ENCODE measurements at regions not wholly inside any gene's neighbourhood (a gene's known extent, or its start where the extent isn't known, plus 50 kb on each side); places are given as distances from the start of the nearest gene placed in this dataset.

DNA sequence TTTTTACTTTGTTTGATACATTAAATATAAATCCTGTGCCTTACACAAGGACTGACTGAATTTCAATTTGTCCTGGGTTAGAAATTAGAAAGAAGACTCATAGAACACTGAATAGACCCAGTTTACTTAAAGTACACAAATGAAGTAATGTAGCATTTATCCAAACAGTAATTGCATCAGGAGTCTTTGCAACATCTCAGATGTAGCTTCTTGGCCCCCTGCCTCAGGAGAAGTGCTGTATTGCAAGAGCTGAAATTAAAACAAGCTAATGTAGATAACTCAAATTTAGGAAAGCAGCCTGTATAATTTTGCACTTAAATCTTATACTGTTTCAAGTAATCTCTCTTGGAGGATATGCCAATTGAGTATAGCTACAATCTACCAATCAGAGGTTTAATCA is 54.3 kb upstream of the KCND2 start:
- H3K27ac ChIP-seq, result no peak overlapping the region
- no peaks in the 10 kb centered on the region for H3K4me1 ChIP-seq (replicated peaks)
- no peak overlapping the region for H3K4me3 ChIP-seq
- no peaks in the 10 kb centered on the region for H3K9me3 ChIP-seq (replicated peaks)
- no peak for DNase-seq (ENCODE audit: low read depth in 1 of 2, low spot score in 2 of 2)
- no peaks in the 10 kb centered on the region for H3K36me3 ChIP-seq
- H3K27me3 ChIP-seq (replicated peaks), result no peaks in the 10 kb centered on the region

DNA sequence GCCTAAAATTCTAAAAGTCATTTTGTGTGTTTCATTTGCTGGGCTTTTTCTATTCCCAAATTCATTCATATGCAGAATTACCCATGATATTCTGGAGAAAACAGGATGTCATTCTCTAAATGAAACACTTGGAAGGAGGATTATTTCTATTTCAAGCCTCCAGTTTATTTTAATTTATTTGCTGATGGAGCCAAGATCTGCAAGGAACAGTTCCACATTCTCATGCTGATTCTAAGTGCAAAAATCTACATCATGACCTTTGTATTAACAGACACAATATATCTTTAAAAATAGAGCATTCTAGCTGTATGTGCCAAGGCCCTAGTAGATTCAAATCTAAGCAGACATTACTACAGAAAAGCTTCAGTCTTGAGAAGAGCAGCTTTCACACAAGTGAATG is 51.3 kb upstream of the KCND2 start:
- Histone ChIP-seq H3K9me3 (replicated peaks) (no peaks in the 10 kb centered on the region), H3K27ac (no peak overlapping the region), H3K27me3 (replicated peaks) (no peaks in the 10 kb centered on the region), H3K4me1 (replicated peaks) (no peaks in the 10 kb centered on the region), H3K36me3 (no peaks in the 10 kb centered on the region), H3K4me3 (no peak overlapping the region)
- DNase-seq (ENCODE audit: low read depth in 1 of 2, low spot score in 2 of 2), result no peak
